Muscle of arm (tissue), 1 donor: ENCODE measurements at regions not wholly inside any gene's neighbourhood (a gene's known extent, or its start where the extent isn't known, plus 50 kb on each side); places are given as distances from the start of the nearest gene placed in this dataset.

ENCODE experiments used
- DNase-seq: peaks from one replicate; pipeline ENCODE4 v3.0.0-alpha.2; 2013

DNA sequence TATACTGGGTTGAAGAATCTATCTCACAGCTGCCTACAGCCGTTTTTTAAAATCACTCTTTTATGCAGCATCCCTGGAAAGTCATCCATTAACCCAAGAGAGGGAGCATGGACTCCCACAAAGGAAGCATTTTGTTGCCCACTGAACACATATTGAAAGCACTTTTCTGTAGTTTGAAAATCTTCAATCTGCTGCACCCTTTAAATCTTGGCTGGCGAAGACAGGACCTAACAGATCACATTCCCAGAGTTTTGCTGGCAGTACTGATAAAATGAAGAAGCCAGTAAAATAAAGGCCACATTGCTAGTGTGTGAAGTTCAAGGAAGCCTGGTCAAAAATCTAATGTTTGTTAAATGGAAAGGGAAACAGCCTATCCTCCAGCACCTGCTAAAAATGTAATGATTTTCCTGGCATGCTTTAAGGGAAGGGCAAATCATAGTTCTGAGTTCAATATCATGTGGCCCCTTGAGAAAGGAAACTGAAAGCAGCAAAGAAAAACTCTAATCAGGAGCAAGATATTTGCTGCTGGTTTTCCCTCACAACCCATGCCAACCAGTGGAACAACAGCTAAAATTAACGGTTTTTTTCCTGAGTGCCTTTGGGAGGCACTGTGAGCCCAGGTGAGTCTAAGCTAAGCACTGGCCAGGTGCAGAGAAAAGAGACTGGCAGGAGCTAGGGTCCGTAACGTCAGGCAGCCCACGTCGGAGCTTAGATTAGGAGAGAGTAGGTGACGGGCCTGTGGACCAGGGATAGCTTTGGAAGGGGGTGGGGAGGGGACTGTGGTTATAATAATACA is 97.9 kb upstream of the PALS2 start:
- DNase-seq: no peak

GRCh38 chr7:24476227-24476626 is 97.0 kb upstream of the PALS2 start:
- DNase-seq: no peak

GRCh38 chr7:24477398-24478136 is 95.7 kb upstream of the PALS2 start:
- peak; percentile 45 for DNase-seq

DNA sequence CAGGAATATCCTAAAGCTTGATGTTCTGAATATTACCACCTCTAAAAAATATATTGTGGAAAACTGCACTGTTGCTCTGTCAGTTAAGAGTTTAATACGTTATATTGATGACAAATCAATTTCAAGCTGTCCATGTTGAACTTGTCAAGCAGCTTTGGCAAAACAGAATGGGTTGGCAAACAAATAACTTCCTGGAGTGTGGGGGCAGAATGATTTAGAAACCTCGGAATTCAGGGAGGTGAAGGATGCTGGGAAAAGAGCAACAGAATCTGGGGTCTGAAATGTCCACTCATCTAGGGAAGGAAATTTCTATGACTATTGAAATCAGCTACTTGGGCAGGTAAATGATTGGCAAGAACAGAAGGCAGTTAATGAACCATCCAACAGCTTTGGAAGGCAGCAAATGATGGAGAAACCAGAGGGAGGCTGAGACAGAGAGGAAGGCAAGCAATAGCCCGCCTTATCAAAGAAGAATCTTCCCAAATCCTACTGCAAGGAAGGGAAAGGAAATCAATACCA is 95.1 kb upstream of the PALS2 start:
- no peak for DNase-seq

- DNase-seq: no peak
Observed at GRCh38 chr7:24480501-24480900, 92.8 kb upstream of the PALS2 start.

GRCh38 chr7:24483804-24484203 is 89.4 kb upstream of the PALS2 start:
- no peak for DNase-seq

DNA sequence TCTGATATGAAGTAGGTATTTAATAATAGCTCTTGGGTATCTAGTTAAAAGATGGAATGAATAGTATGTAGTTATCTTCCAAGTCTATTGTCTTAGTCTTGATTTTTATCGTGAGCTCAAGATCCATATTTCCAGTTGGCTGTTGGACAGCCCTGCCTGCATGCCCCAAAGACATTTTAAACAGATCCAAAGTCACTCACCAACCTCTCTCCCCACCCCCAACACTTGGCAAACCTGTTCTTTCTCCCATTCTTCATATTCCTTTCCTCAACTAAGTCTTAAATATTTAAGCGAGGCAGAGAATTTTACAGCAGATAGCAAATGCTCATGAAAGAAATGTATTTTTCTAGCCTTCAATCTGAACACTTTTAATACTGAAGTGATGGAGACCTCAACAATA is 80.7 kb upstream of the PALS2 start:
- no peak for DNase-seq

DNA sequence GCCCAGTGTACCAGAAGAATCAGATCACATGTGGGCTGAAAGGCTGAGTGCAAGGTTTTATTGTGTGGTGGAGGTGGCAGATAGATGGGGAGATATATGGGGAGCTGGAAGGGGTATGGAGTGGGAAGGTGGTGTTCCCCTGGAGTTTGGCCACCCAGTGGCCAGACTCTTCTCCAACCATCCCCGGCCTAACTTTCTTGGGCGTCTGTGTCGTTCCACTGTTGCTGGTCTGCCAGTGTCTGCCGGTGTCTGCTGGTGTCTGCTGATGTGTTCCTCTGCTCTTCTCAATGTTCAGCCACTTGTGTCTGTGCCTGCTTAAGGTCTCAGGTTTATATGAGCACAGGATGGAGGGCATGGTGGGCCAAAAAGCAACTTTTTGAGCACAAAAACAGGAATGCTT is 78.4 kb upstream of the PALS2 start:
- DNase-seq: no peak

GRCh38 chr7:24496036-24496435 is 77.2 kb upstream of the PALS2 start:
- DNase-seq: no peak

- no peak for DNase-seq
Observed at GRCh38 chr7:24498439-24498838, 74.8 kb upstream of the PALS2 start.

DNA sequence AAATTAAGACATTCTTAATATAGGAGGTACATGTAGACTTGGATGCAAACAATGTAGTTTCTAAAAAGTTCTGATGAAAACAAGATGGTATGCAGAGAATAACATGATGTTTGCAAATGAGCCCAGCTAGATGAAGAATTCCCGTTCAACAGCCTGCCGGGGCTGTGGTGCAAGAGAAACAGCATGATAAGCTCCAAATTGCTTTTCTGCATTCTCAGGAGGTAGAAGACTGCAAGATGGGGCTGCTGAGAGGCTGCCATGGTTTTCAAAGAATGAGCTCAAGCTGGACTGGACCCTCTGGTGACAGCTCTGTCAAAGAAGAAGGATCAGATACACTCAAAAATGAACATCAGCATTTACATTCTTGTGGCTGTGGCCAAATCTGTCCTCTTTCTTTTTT is 73.4 kb upstream of the PALS2 start:
- DNase-seq: no peak

- DNase-seq: no peak
Observed at GRCh38 chr7:24500599-24500998, 72.7 kb upstream of the PALS2 start.

- DNase-seq: no peak
Observed at GRCh38 chr7:24501009-24501408, 72.2 kb upstream of the PALS2 start.

- DNase-seq: no peak
Observed at GRCh38 chr7:24501443-24502134, 71.7 kb upstream of the PALS2 start.

DNA sequence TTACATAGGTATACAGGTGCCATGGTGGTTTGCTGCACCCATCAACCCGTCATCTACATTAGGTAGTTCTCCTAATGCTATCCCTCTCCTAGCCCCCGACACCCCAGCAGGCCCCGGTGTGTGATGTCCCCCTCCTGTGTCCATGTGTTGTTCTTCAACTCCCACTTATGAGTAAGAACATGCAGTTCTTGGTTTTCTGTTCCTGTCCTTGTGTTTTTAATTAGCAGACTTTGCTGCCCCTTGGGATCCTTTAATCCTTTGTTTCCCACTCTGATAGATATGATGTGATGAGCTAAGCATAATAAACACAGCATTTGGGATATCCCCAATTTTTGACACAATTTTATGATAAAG is 71.1 kb upstream of the PALS2 start:
- DNase-seq: no peak

DNA sequence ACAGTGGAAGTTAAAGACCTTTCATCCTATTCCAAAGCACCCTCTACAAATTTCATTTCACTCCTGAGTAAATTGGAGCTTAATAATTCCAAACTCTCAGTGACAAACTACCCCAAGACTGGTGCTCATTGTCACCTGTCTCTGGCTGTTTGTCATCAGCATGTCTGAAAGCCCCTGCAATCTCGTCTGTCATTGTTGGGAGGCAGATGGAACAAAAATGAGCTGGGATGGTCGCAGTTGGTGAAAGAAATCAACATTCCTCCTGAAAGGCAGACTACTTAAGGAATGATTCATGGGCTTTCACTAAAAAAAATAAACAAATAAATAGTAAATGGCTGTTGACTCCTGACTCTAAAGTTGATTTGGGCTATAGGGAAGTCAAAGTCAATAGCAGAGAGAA is 69.7 kb upstream of the PALS2 start:
- no peak for DNase-seq

GRCh38 chr7:24504040-24504439 is 69.2 kb upstream of the PALS2 start:
- no peak for DNase-seq

DNA sequence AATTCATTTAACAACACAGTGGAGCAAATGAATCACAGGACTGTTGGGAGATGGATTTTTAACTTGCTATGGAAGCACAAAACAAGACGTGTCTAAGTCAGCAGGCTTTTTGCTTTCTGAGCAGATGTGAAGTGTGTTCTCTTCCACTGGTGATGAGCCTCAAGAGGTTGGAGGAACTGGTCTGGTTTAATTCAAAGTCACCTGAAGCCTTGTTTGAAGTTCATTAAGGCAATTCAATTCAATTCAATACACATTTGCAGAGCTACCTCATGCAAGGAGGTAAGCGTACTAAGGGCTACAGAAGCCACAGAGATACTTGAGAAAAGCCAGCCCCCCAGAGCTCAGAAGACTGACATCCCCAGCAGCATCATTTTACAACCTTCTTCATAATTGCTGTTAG is 68.4 kb upstream of the PALS2 start:
- DNase-seq: no peak

DNA sequence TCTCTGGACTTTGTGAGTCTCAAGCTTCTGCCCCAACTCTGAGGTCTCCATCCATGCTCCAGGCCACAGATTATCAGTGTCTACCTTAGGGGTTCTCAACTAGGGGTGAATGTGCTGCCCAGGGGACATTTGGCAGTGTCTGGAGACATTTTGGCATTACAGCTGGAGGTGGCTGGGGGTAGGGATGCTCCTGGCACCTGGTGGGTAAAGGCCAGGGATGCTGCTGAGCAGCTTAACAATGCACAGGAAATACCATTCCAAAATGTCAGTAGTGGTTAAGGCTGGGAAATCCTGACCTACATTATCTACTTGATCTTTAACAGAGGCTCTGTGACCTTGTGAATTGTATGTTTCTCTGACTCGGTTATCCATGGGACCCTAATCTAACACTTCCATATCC is 67.3 kb upstream of the PALS2 start:
- no peak for DNase-seq

- no peak for DNase-seq
Observed at GRCh38 chr7:24508316-24508715, 64.9 kb upstream of the PALS2 start.

DNA sequence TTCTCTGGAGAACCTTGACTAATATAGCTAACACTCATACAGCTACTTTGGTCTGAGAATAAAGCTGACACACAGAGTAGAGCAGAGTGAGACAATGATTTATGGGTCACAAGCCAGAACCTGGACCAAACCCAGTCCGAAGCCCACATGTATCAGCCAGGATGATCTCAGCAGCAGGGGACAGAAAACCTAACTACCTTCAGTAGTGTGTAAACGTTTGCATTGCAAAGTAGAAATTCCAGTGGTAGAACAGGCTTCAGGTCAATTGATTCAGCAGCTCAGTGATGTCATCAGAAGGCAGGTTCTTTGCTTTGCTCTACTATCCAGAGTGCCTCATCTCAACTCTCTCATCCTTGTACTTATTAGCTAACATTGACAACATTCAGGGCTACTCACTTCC is 62.5 kb upstream of the PALS2 start:
- no peak for DNase-seq

DNA sequence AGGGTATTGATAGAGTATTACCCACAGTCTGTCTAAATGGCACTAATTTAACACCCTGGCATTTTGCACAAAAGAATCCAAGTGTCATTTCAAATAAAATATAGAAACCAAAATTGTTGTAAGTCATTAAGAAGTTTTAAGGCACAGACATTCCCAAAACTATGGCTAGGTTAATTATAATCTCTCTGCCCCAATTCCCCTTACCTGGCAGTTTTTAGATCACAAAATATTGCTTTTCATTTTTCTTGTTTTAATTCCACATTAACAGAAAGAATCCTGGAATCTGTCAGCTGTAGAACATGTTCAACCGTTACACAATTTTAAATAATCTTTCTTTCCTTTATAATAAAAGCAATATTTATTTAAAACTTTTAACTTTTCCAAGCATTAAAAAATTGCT is 56.1 kb upstream of the PALS2 start:
- DNase-seq: no peak
